ENCODE measurements at regions not wholly inside any gene's neighbourhood (a gene's known extent, or its start where the extent isn't known, plus 50 kb on each side); places are given as distances from the start of the nearest gene placed in this dataset.

GRCh38 chr5:9955586-9955985 lies 294.1 kb downstream of the ATPSCKMT start:
- TF ChIP-seq CTCF (IDR thresholded peaks at IDR 0.05) (no peak), POLR2AphosphoS5 (IDR thresholded peaks at IDR 0.05; ENCODE audit: insufficient read depth in 1 of 2, low read depth in 1 of 2) (no peak), POLR2A (IDR thresholded peaks at IDR 0.05) (no peak)
